WTC11 (cell line): ENCODE measurements at regions not wholly inside any gene's neighbourhood (a gene's known extent, or its start where the extent isn't known, plus 50 kb on each side); places are given as distances from the start of the nearest gene placed in this dataset.

Source experiments
- ATAC-seq: fragments of 200-7000 bp; cut with Tn5 transposase; 2 replicates; pipeline ENCODE4 v1.10.0; 2021; ENCODE audit warnings: mild to moderate bottlenecking, moderate library complexity
- CTCF ChIA-PET: fragments of 300-600 bp; sonication (Branson Sonifier 250); formaldehyde crosslinking; loops from one replicate; lab custom pipeline; 2021; ENCODE audit warnings: antibody characterized with exemption; lab: Charles Lee
- POLR2A ChIA-PET: fragments of 350-600 bp; sonication (Branson Sonifier 250); formaldehyde crosslinking; loops from one replicate; lab custom pipeline; 2021; ENCODE audit warnings: antibody characterized with exemption; lab: Charles Lee
- DNase-seq: peaks from one replicate; pipeline ENCODE4 v3.0.0; 2021; ENCODE audit warnings: low spot score
- H3K27ac Mint-ChIP-seq: 2 replicates; pipeline ENCODE4 v1.8.0; 2021; ENCODE audit warnings: mixed read lengths
- H3K27me3 Mint-ChIP-seq: 2 replicates; pipeline ENCODE4 v1.8.0; 2021; ENCODE audit warnings: low read depth, mild to moderate bottlenecking, moderate library complexity, mixed read lengths
- H3K36me3 Mint-ChIP-seq: 2 replicates; pipeline ENCODE4 v1.8.0; 2021; ENCODE audit warnings: mixed read lengths
- H3K4me1 Mint-ChIP-seq: 2 replicates; pipeline ENCODE4 v1.8.0; 2022; ENCODE audit warnings: mixed read lengths
- H3K4me3 Mint-ChIP-seq: 2 replicates; pipeline ENCODE4 v1.8.0; 2021; ENCODE audit warnings: mild to moderate bottlenecking, moderate library complexity, mixed read lengths
- H3K9me3 Mint-ChIP-seq: 2 replicates; pipeline ENCODE4 v1.8.0; 2021; ENCODE audit warnings: mixed read lengths
- AR ChIP-seq: fragments of 250-450 bp; sonication (Bioruptor Pico); IDR thresholded peaks from 2 replicates; pipeline ENCODE4 v1.9.0; 2021; ENCODE audit warnings: mild to moderate bottlenecking
- ATF3 ChIP-seq: sonication (generic); formaldehyde crosslinking; conservative IDR thresholded peaks from 2 replicates; pipeline ENCODE4 v1.8.1; 2022; ENCODE audit warnings: mild to moderate bottlenecking, missing genetic modification reagents
- CTCF ChIP-seq: fragments of 200-600 bp; IDR thresholded peaks from 2 replicates; pipeline ENCODE4 v1.8.0; 2022; ENCODE audit warnings: antibody characterized with exemption
- ERG ChIP-seq: fragments of 250-450 bp; sonication (Bioruptor Pico); IDR thresholded peaks from 2 replicates; pipeline ENCODE4 v1.8.0; 2021; ENCODE audit warnings: mild to moderate bottlenecking
- ESRRA ChIP-seq: sonication (generic); formaldehyde crosslinking; IDR thresholded peaks from 2 replicates; pipeline ENCODE4 v1.8.1; 2022; ENCODE audit warnings: mild to moderate bottlenecking, missing genetic modification reagents, borderline replicate concordance
- FOXP1 ChIP-seq: sonication (generic); formaldehyde crosslinking; IDR thresholded peaks from 2 replicates; pipeline ENCODE4 v1.8.0; 2022; ENCODE audit warnings: missing genetic modification reagents, mild to moderate bottlenecking, moderate library complexity, borderline replicate concordance
- GABPB1 ChIP-seq: sonication (generic); formaldehyde crosslinking; IDR thresholded peaks from 2 replicates; pipeline ENCODE4 v1.8.1; 2023; ENCODE audit warnings: mild to moderate bottlenecking, missing genetic modification reagents
- HMGXB4 ChIP-seq: sonication (generic); formaldehyde crosslinking; IDR thresholded peaks from 2 replicates; pipeline ENCODE4 v1.8.1; 2023; ENCODE audit warnings: mild to moderate bottlenecking, moderate library complexity, missing genetic modification reagents
- KAT7 ChIP-seq: sonication (generic); formaldehyde crosslinking; IDR thresholded peaks from 2 replicates; pipeline ENCODE4 v1.8.1; 2023; ENCODE audit warnings: missing genetic modification reagents, mild to moderate bottlenecking, borderline replicate concordance
- NR2C2 ChIP-seq: sonication (generic); formaldehyde crosslinking; IDR thresholded peaks from 2 replicates; pipeline ENCODE4 v1.8.0; 2022; ENCODE audit warnings: mild to moderate bottlenecking, missing genetic modification reagents
- PRRX2 ChIP-seq: fragments of 250-450 bp; sonication (Bioruptor Pico); IDR thresholded peaks from 2 replicates; pipeline ENCODE4 v1.8.0; 2021; ENCODE audit warnings: mild to moderate bottlenecking
- STAT6 ChIP-seq: sonication (generic); formaldehyde crosslinking; conservative IDR thresholded peaks from 2 replicates; pipeline ENCODE4 v1.8.1; 2023; ENCODE audit warnings: mild to moderate bottlenecking, low read depth, missing genetic modification reagents, moderate library complexity
- TP53 ChIP-seq: sonication (generic); formaldehyde crosslinking; IDR thresholded peaks from 2 replicates; pipeline ENCODE4 v1.8.1; 2023; ENCODE audit warnings: mild to moderate bottlenecking, missing genetic modification reagents
- ZMAT4 ChIP-seq: fragments of 250-450 bp; sonication (Bioruptor Pico); IDR thresholded peaks from 2 replicates; pipeline ENCODE4 v1.9.0; 2021; ENCODE audit warnings: mild to moderate bottlenecking
- ZNF138 ChIP-seq: sonication (generic); formaldehyde crosslinking; conservative IDR thresholded peaks from 2 replicates; pipeline ENCODE4 v1.8.1; 2022; ENCODE audit warnings: mild to moderate bottlenecking, moderate library complexity, missing genetic modification reagents
- ZSCAN18 ChIP-seq: fragments of 250-450 bp; sonication (Bioruptor Pico); IDR thresholded peaks from 2 replicates; pipeline ENCODE4 v2.1.2; 2022; ENCODE audit warnings: mild to moderate bottlenecking, moderate library complexity

- TF ChIP-seq ZSCAN18 (CRISPR knock-in tag) (no peak), CTCF (no peak), ZMAT4 (CRISPR knock-in tag) (no peak), GABPB1 (CRISPR knock-in tag) (no peak), FOXP1 (no peak), TP53 (CRISPR knock-in tag) (no peak)
Observed at GRCh38 chrX:151852294-151852693, 60.4 kb upstream of the MAGEA4 start (continued).

GRCh38 chrX:151854726-151855495 lies 57.8 kb upstream of the MAGEA4 start:
- H3K27ac Mint-ChIP-seq: no peak overlapping the region
- no peaks in the 10 kb centered on the region for H3K27me3 Mint-ChIP-seq
- no peaks in the 10 kb centered on the region for H3K36me3 Mint-ChIP-seq
- H3K9me3 Mint-ChIP-seq: no peaks in the 10 kb centered on the region
- H3K4me1 Mint-ChIP-seq: no peaks in the 10 kb centered on the region
- POLR2A ChIA-PET: no interaction called here
- ATAC-seq (no peak), DNase-seq (no peak)
- TF ChIP-seq AR (CRISPR knock-in tag) (no peak), NR2C2 (no peak), KAT7 (CRISPR knock-in tag) (no peak), HMGXB4 (CRISPR knock-in tag) (no peak), PRRX2 (CRISPR knock-in tag) (no peak), ESRRA (no peak), ERG (CRISPR knock-in tag) (no peak), STAT6 (CRISPR knock-in tag) (no peak), ZNF138 (CRISPR knock-in tag) (no peak), ATF3 (no peak)
- no peak overlapping the region for H3K4me3 Mint-ChIP-seq
- CTCF ChIA-PET: no interaction called here
